Stimulated activated CD8-positive, alpha-beta memory T cell treated with anti-CD3 and anti-CD28 coated beads, Interleukin-7, amount 100 ng/mL, for 1 hour (primary cell): ENCODE measurements at regions not wholly inside any gene's neighbourhood (a gene's known extent, or its start where the extent isn't known, plus 50 kb on each side); places are given as distances from the start of the nearest gene placed in this dataset.

ENCODE experiments used
- DNase-seq, 2 donors: peaks; one replicate each; pipeline ENCODE4 v3.0.0-alpha.2; 2020; ENCODE audit warnings: low read depth in 2 of 2

- DNase-seq: no peak
Observed at GRCh38 chr4:123987408-123987807, 590.8 kb downstream of the SPRY1 start.

DNA sequence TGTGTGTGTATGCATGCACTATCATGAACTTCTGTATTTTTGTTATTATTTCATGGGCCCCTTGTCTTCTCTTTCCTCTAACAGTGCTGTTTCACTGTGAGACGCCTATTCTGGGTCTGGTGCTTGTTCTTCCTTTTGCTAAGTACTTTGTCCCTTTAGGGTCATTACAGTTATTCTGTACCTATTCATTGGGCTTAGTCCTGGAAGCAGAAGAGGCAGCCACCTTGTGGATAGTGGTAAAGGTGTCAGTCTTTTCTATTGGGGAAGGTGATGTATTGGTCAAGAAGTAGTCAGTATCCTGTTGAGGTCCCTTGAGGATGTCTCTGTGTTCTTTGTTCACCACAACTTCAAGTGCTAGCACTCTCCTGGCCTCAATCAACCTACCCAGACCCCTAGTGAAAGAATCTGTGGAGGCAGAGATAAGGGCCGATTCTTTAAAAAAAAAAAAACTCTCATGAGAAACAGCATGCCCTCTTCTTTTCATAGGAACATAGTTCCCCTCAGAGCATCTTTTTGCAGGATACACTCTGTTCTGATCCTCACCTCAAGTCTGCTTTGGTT lies 593.8 kb downstream of the SPRY1 start:
- no peak for DNase-seq

- DNase-seq: no peak
Observed at GRCh38 chr4:123994917-123995316, 598.3 kb downstream of the SPRY1 start.

- no peak for DNase-seq
Observed at GRCh38 chr4:123995936-123996335, 599.3 kb downstream of the SPRY1 start.

- no peak for DNase-seq
Observed at GRCh38 chr4:123996718-123997510, 600.3 kb downstream of the SPRY1 start.

- DNase-seq: no peak
Observed at GRCh38 chr4:123997776-123998449, 601.3 kb downstream of the SPRY1 start.

DNA sequence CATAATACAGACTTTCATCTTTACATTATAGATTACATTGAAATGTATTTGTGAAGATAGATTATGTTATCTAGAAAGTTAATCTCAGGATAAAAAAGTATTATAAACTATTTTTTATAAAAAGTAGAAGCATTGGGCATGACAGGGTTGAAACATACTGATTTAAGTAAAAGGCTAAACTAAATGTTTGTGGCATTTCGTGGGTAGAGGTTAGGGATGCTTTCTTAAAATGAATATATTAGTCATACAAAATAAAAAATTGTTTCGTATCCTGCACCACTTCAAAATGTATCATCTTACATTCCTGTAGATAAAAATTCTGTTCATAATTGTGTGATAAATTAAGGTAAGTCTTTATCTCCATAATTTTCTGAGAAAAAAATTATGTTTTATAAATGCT lies 603.6 kb downstream of the SPRY1 start:
- no peak for DNase-seq

DNA sequence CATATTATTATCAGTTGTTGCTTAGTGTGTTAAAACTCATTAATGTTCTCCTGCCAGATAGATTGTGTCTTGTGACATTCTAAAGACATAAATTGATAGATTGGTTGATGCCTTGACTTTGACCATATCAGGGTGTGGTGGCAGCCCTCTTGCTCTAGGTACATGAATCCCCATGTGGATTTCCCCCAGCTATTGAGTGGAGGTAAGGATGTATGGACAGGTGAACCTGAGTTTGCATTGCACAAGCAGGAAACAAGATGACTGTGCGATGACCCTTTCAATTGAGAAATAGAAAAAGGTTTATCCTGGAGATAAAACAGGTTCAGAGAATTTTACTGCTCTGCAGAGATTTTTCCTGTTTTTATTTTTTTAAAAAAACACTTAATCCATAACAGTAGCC lies 619.2 kb downstream of the SPRY1 start:
- DNase-seq: no peak

GRCh38 chr4:124017185-124017785 lies 620.7 kb downstream of the SPRY1 start:
- DNase-seq: no peak

DNA sequence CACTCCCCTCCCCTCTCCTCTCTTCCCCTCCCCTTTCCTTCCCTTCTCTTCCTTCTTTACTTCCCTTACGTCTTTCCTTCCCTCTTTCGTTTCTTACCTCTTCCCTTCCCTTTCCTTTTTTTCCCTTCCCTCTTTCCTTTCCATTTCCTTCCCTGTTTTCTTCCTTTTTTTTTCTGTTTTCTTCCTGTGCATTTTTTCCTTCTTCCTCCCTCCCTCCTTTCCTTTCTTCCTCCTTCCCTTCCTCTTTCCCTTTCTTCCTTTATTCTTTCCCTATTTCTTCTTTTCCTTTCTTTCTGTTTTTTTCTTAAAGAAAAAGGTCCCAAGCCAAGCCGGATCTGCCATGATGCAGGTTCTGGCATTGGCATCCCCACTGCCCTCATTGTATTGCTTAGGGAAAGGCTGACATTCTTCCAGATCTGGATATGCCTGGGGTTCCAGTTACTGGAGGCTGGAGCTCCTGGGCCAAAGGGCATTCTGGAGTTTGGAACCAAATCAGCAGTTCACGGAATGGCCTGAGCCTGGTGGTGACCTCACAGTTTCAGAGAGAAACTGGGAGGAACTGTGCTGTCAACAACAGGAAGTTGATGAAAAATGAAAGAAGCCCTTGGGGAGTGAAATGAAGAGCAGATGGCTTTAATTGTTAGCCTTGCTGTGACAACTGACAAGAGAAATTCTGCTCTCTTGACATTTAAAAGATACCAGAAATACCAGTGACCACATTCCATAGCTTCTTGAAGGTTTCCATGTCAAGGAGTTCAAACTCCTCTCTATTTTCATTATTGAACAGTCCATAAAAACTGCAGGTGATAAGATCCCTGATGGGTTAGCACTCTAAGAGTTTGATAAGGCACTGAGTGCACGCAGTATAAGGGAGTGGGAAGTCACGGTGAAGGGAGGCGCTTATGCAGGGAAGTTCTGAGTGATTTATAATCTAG lies 622.1 kb downstream of the SPRY1 start:
- no peak for DNase-seq

- no peak for DNase-seq
Observed at GRCh38 chr4:124019749-124020549, 623.4 kb downstream of the SPRY1 start.

- DNase-seq: no peak
Observed at GRCh38 chr4:124025000-124025399, 628.4 kb downstream of the SPRY1 start.

GRCh38 chr4:124025428-124025827 lies 628.8 kb downstream of the SPRY1 start:
- DNase-seq: no peak

DNA sequence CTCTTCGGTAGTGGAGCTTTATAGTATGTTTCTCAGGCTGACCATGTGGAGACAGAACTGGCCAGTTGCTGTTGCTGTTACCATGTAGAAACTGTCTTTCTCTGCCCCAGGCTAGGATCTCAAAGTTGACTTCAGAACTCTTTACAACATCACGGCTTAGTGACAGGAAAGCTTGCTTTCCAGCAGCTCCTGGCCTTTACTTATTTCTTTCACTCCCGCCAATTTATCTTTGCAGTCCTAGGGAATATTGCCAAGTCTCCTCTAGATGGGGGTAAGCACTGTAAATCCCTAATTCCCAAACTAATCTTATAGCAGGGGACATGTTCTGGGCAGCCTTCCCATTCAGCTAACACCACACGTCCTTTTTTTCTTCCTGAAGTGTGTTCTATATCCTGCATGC lies 631.6 kb downstream of the SPRY1 start:
- DNase-seq: no peak

DNA sequence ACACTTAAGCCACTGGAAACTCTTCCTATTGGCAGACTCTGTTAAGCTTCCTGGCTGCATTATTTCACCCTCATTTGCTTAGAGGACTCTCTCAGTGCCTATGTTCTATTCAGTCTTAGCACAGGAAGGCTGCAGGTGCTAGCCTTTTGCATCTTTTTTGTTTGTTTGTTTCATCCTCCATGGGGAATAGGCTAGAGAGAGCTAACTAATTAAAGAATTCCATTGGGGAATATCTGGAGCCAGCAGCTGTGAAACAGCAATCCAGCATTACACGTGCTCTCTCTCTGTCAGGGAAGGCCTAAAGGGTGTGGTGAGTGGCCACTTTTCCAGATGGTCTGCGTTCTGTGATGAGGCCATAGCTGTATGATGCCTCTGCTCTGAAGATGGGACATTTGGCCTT lies 633.6 kb downstream of the SPRY1 start:
- no peak for DNase-seq

DNA sequence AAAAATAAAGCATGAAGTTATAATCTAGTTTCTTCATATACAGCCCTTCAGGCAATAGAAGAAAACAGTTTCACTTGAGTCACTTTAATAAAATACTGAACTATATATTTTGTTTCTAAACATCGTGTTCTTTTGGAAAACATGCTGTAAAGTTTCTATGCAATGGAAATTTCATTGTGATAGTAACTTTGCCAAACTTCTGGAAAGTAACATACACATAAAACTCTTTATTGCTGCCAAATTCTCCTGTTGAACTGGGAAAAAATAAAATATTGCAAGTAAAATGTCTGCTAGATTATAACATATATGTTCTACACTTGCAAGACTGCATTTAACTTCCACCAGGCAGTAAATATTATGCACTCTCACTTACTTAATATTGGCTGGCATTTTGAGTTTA lies 635.4 kb downstream of the SPRY1 start:
- DNase-seq: no peak

DNA sequence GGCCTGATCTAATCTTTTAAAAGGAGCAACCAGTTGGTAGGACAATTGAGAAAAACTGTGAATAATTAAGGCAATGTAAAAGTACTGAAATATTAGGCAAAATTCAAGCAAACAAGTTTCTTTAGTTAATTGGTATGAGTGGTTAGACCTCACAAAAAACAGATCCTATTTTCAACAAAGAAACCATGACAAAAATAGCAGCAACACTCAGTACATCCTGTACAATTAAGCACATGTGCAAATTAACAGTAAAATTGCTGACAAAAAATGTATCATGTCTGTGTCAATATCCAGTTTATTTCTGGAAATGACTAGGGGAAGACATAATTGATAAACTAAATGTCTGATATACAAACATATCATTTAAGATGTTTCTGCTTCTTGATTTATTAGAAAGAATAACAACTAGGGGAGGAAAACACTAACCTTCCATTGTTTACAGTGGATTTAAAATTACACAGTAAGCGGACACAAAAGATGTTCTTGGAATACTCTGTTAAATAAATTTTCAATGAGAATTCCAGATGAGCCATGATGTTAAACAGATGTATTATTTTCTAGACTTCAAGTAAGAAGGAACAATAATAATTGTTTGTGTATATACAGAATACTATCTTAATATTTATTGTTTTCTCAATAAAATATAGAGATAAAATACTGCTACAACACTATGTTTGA lies 638.9 kb downstream of the SPRY1 start:
- DNase-seq: no peak

- no peak for DNase-seq
Observed at GRCh38 chr4:124037236-124037635, 640.6 kb downstream of the SPRY1 start.

GRCh38 chr4:124044330-124044729 lies 647.7 kb downstream of the SPRY1 start:
- no peak for DNase-seq

- DNase-seq: no peak
Observed at GRCh38 chr4:124044867-124045266, 648.3 kb downstream of the SPRY1 start.
